ENCODE measurements at regions not wholly inside any gene's neighbourhood (a gene's known extent, or its start where the extent isn't known, plus 50 kb on each side); places are given as distances from the start of the nearest gene placed in this dataset.

GRCh38 chr14:59081720-59082119 lies 106.7 kb upstream of the DAAM1 start:
- no peak for DNase-seq

DNA sequence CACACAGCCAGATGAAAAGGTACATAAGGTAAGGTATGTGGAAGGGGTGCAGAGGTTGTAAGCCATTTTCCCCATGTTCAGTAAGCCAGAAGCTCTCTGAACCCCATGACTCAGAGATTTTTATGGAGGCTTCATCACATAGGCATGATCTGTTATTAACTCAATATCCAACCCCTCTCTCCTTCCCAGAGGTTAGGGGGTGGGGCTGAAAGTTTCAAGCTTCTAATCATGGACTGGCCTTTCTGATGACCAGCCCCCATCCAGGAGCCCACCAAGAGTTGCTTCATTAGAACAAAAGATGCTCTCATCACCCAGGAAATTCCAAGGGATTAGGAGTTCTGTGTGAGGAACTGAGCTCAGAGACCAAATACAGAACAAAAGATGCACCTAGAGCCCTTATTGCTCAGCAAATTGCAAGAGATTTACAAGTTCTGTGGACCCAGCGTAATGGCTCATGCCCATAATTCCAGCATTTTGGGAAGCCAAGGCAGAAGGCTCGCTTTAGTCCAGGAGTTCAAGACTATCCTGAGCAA lies 103.2 kb upstream of the DAAM1 start:
- DNase-seq, result no peak

DNA sequence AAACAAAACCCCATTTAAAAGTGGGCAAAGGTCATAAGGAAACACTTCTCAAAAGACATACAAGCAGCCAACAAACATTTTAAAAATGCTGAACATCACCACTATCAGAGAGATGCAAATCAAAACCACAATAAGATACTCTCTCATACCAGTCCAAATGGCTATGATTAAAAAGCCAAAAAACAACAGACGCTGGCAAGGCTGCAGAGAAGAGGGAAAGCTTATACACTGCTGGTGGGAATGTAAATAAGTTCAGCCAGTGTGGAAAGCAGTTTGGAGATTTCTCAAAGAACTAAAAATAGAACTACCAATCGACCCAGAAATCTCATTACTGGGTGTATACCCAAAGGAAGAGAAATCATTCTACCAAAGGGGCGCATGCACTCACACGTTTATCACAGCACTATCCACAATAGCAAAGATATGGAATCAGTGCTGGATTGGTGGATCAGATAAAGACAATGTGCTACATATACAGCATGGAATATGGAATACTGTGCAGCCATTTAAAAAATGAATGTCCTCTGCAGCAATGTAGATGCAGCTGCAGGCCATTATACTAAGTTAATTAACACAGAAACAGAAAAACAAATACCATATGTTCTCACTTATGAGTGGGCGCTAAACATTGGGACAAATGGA lies 102.1 kb upstream of the DAAM1 start:
- DNase-seq, result no peak

GRCh38 chr14:59087240-59087639 lies 101.2 kb upstream of the DAAM1 start:
- DNase-seq, result no peak

DNA sequence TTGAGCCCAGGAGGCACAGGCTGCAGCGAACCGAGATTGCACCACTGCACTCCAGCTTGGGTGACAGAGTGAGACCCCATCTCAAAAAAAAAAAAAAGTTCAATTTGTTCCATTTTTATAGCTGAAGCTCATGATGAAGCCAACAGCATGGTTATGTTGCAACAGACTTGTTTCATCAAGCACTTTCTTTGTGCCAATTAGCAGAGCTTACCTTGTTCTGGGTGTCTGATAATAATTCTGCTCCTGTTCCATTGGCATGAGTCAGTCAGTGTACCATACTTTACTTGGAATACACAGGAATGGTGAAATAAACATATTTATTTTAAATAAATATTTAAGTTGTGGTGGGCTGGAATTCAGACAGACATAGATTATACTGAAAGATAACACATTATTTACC lies 100.8 kb upstream of the DAAM1 start:
- DNase-seq, result no peak

DNA sequence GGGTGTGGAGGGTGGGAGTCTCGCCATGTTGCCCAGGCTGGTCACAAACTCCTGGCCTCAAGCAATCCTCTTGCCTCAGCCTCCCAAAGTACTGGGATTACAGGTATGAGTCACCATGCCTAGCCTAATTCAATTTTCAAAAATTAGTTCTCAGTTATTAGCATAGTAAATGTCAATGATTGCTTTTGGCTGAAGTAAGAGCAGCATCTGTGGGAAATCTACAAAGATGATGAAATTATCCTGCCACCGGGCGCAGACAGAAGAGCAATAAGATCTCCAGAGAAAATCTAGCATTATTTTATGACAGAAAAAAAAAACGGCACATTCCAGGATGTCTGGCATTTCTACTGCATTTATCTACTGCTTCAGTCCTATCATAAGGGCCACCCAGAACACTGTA lies 97.9 kb upstream of the DAAM1 start:
- no peak for DNase-seq

- DNase-seq, result no peak
Measured at GRCh38 chr14:59091404-59091803, 97.1 kb upstream of the DAAM1 start.

- DNase-seq, result no peak
Measured at GRCh38 chr14:59091976-59092375, 96.5 kb upstream of the DAAM1 start.

- DNase-seq, result no peak
Measured at GRCh38 chr14:59093902-59094301, 94.6 kb upstream of the DAAM1 start.

DNA sequence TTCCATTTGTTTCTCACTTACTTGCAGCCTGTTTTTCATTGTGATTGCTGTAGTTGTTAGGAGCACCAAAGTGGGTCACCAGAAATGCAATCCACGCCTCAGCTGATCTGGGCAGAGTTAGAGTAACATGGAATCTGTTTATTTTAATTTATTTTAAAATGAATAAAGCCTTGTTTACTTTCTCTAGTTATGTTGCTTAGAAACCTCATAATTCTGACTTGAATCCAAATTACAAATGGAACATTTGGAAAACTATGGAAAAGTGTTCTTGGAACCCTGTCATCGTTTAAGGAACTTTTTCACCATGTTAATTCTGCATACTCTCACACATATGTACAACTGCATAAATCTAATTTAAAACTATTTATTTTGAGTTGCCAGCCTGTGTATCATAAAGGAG lies 92.2 kb upstream of the DAAM1 start:
- no peak for DNase-seq

DNA sequence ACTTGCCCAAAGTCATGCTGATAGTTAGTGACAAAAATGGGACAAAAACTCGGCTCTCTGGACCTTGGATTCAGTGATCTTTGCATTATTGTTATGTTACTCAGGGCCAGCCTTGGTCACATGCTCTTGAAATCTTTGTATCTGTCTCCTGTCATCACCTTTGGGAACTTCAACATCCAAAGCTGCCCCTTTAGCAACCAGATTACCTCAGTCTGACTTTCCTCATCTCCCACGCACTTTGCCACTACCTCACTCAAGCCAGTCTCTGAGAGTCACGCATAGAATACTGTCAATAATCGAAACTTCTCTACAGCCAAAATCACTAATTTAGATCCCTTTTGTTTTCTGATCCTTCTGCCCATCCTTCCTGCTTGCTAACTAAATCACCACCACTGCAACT lies 90.8 kb upstream of the DAAM1 start:
- DNase-seq, result no peak

- no peak for DNase-seq
Measured at GRCh38 chr14:59098377-59098776, 90.1 kb upstream of the DAAM1 start.

DNA sequence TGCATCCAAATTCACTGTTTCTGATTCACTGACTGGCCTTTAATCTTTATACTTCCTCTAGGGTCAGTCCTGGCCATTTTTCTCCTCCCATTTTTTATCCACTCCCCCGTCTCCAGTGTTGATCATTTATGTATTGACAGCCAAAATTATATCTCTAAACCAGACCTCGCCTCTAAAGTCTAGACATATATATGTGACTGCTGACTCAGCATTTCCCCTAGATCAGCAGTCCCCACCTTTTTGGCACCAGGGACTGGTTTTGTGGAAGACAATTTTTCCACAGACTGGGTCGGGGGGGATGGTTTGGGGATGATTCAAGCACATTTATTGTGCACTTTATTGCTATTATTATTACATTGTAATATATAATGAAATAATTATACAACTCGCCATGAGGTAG lies 88.3 kb upstream of the DAAM1 start:
- DNase-seq, result no peak

GRCh38 chr14:59101476-59101875 lies 87.0 kb upstream of the DAAM1 start:
- DNase-seq, result no peak

DNA sequence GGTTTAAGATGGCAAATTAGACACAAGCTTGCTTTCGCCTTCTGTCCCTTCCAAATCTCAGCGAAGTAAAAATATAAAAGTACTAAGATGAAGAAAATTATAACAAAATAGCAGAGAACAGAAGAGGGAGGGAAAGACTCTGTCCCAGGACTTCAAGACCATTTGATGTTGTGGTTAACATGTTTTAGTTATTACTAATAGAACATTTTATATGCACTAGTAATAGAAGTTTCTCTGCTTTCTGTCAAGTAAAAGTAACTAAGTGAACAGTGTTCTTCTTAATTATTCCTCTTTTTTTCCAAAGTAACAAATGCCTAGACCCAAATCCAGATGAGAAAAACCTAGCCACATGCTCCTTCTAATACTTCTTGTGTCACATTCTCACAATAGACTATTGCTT lies 85.1 kb upstream of the DAAM1 start:
- no peak for DNase-seq

DNA sequence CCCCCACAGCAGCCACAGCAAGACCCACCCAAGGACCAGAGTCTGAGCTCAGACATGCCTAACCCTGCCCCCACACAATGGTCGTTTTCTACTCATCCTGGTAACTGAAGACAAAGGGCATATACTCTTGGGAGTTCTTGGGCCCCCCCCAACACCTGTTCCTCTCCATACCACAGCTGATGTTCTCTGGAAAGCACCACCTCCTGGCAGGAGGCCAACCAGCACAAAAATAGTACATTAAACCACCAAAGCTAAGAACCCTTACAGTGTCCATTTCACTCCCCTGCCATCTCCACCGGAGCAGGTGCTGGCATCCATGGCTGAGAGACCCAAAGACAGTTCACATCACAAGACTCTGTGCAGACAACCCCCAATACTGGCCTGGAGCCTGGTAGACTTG lies 80.6 kb upstream of the DAAM1 start:
- no peak for DNase-seq

DNA sequence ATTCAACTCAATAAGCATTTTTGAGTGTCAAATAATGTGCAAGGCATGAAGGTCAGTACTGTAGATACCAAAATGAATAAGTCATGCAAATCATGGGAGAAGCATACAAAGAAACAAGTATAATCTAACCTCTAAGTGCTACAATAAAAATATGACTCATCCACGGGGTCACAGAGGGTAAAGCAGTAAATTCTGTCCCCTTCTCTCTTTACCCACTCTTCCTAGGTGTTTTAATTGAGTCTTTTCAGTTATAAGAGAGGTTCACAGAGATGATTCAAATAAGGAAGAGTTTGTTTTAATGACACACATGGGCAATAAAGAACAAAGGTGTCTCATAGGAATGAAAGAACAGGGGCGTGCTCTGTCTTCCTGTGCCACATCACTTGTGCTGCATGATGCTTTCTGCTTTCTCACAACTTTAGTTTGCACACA lies 71.5 kb upstream of the DAAM1 start:
- no peak for DNase-seq

DNA sequence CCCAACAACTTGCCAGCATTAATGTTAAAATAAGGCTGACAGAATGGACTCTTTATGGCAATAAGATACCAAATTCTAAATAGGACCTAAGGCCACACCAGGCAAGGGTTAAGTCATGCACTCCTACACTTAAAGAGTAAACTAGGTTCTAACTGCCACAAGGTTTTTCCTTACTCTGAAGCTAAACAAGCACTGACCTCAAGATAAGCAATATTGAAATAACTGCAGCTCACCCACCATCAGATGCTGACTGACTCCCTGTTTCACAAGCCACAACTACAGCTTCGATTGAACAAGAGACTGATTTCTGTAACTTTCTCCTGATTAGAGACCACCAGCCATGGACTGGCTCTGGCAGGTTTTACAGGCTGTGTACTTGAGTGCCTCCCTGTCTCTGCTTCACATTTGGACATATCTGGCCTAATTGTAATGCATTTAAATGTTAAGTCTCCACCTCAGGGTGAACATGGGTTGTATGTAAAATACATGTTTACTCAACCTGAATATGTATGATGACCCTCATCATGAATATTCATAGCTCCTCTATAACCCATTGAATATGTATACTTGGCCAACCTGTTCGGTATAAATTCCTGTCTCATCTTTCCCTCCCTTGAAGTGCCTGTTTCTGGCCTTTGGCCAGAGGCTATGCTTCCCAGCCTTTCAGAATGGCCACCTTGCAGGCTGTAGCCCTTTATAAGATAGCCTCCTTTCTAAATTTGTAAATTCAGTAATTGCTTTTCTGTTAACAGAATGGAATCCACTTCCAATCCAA lies 70.5 kb upstream of the DAAM1 start:
- no peak for DNase-seq

DNA sequence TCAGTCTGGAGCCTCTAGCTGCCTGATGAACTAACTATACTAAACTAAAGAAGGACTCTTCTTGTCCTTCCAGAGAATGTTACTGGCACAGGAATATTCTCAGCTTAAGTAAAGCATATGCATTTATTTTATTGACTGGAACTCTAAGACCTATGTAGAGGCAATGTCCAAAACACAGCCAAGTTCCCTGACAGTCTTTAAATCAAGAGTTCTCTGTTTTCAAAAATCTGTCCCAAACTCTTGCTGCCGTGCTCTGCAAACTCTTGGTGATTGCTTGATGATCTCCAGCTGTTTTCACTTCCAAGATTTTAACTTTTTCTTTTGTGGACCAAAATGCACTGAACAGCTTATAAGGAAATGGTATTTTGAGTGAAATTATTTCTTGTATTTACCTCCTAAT lies 67.5 kb upstream of the DAAM1 start:
- no peak for DNase-seq

GRCh38 chr14:59123531-59123930 lies 64.9 kb upstream of the DAAM1 start:
- no peak for DNase-seq

DNA sequence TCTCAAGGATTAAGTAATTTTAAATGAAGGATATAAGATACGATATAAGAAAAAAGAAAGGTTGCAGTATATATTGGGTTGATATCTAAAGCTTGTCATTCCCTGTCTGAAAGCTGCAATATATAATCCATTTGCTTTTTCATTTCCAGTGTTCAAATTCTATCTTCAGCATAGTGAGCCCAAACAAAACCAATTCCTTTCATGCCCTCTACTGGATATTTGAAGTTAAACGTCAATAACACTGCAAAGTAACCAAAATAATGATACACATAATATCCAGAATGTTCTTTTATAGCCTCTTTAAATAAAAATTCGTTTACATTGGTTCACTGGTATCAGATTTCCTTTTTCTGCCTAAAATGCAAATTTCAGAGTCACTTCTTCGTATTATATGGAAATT lies 64.5 kb upstream of the DAAM1 start:
- no peak for DNase-seq

- DNase-seq, result no peak
Measured at GRCh38 chr14:59125156-59125555, 63.3 kb upstream of the DAAM1 start.

- DNase-seq, result peak; percentile 49
Measured at GRCh38 chr14:59126714-59127436, 61.6 kb upstream of the DAAM1 start.

DNA sequence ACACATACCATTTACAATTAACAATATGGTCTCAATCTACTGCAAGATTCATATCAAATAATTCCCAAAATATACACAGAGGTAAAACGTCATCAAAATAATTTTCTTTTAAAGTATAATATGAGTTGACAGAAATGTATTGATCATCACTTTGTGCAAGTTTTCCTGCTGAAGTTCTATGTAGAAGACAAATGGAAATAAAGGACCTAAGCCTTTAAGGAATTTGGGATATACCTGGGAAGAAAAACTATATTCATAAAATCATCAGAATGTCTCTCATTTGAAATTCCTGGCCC lies 61.1 kb upstream of the DAAM1 start:
- no peak for DNase-seq

All from CD4-positive, alpha-beta T cell treated with Interleukin-4 for 4 hours (primary cell).